GM19467 (cell line): ENCODE measurements at regions not wholly inside any gene's neighbourhood (a gene's known extent, or its start where the extent isn't known, plus 50 kb on each side); places are given as distances from the start of the nearest gene placed in this dataset.

Experiments
- ATAC-seq: cut with Tn5 transposase; IDR thresholded peaks from one replicate; pipeline ENCODE4 v1.9.1; 2021; ENCODE audit warnings: mild to moderate bottlenecking, moderate library complexity; ENCODE audit not compliant: unreplicated experiment

DNA sequence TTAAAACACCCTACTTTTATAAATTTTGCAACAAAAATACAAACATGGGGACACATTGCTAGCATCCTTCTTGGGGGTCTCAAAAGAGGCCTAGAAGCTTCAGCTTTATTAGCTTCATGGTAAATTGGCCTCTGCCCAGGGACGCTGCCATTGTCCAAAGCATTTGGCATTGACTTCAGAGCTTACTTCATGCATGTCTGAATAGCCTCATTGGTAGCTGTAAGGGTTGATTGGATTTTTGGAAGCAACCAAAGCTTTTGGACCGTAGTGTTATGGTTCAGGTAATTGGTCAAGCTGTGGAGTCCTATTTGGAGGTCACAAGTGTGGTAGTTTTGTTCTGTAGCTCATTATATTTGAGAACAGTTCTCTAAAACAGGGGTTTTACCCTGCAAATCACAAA is 411.7 kb upstream of the SLC24A2 start:
- ATAC-seq: no peak

DNA sequence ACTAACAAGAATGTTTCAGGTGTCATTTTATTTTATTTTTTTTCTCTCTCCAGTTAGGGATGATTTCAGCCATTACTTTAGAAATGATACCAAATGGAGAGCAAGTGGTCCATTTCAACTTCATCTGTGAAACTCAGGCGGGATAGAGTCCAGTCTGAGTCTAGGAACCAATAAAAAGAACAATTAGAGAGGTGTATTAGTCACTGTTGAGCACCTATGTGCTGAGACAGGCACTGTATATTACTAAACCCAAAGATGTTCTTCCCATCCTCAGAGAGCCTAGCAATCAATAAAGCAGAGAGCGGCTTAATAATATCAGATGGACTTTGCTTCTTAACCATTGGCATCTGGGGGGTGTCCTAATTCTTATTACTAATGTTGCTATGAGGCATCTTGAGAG is 410.3 kb upstream of the SLC24A2 start:
- no peak for ATAC-seq

DNA sequence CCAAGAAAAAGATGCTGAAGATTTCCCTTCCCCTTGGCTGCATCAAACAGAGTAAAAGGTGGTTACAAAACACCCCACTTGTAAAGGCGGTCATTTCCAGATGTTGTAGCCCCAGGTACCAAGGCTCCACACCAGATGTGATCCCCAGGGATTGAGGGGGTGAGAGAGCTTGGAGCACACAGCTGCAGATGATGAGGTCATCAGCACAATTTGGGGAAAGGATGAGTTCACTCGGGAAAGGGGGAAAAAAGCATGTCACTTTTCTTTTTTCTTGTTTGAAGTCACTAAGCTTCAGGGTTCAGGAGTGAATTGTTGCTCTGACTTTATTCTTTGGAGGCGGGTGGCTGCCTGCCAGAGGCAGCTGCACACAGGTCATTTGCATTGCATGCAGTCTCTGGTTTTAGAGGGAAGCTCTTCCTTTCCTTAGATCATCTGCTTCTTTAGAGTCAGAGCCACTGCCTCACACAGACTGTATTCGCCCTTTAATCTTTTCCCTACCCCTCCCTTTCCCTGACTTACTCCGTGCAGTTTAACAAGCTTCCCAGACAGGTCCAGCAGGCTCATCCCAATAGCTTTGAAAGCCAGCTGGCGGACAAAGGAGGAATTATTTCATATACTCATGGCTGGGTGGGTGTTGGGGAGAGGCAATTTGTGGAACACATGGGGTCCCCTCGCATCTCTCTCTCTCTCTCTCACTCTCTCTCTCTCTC is 409.3 kb upstream of the SLC24A2 start:
- ATAC-seq: no peak

DNA sequence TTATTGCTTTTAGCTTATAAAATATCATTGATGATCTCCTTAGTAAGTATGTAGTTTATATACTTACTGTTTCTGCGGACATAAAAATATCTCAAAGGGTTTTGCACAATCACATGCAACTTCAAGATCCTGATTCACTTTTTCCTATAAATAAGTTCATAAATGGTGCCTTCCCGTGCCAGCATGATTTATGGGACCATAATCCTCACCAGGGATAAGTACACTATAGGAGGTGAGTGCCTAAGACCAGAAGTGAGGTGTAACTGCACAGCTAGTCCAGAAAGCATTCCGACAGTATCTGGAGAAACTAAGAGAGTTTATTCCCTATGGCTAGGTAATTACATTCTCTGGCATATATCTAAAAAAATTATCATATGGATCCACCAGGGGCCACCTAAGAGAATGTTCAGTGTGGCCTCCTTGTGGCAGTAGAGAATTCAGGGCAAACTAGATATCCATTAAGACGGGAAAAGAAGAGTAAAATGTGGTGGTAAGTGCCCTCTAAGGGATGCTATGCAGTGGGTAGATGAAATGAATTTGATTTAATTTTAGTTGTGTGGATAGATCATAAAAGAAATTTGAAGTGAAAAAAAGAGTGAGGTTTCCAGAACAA is 402.5 kb upstream of the SLC24A2 start:
- no peak for ATAC-seq

DNA sequence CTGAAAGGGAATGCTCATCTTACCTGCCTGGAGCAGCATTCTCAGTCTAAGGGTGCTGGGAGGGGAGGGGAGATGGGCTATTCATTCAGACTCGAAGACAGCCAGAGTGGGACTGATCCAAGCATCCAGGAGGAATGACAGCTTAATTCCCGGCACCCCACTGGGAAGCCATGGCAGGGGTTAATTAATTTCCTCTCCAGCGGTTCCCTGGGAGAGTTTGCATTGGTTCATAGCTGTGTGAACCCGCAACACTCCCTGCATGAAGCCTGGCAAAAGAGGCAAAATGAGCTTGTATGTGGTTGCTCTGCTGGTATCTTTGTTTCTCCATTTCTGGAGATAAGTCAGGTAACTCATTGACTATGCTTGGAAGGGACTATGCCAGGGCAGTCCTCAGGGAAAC is 401.0 kb upstream of the SLC24A2 start:
- no peak for ATAC-seq

DNA sequence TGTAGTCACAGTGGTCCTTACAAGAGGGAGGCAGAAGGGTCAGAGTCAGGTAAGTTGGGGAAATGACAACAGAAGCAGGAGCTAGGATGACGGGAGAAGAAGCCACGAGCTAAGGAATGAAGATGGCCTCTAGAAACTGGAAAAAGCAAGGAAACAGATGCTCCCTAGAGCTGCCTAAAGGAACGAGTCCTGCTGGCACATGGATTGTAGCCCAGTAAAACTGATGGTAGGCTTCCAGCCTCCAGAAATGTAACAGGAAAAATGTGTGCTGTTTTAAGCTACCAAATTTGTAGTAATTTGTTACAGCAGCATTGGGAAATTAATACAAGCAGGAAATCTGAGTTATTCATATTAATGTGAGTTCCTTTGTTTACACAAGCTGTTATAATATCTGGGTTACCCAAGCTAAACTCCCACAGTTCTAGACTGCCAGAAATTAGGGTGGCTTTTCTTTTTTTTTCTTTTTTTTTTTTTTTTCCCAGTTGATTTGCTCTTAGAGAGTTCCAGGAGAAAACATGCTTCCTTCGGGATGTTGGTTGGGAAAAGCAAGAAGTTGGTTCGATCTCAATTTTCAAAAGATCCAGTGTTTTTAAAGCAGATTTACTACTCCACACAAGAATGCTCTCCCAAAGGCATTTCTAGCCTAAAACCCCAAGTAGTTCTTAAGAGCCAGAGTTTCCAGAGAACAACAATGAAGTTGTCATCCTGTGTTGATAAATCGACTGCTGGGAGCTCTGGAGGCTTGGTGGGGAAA is 400.0 kb upstream of the SLC24A2 start:
- ATAC-seq: no peak

DNA sequence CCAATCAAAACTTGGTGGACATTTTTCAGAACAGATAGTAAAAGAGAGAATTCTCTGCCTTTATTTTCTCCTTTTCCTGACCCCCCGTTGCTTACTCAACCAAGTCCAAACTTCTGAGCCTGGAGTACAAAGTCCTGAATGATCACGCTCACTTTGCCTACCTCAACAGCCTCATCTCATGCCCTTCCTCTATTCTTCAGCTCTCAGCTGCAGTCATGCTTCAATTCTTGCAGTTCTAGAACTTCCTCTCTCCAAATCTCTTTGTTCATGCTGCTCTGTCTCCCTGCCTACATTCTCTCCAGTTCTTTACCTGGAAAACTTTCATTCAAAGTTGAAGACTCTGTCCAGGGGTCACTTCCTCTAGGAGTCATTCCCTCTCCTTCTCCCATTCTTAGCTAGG is 398.5 kb upstream of the SLC24A2 start:
- ATAC-seq: no peak

DNA sequence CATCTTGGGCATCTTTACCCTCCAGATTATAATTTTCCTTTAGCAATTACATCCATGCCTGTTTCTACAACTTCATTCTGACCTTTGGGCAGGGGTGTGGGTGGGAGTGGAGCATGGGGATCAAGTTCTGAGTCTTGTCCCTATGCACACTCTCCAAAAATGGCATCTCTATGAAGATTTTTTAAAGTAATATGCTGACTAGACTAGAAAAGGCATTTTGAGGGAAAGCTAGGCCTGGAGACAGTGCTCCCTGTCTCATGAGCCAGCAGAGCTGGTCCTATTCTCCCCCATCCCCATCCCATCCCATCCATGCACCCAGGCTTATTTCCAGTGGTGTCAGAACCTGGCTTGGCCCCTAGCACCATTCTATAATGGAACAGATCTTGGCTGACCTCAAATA is 398.0 kb upstream of the SLC24A2 start:
- ATAC-seq: no peak

DNA sequence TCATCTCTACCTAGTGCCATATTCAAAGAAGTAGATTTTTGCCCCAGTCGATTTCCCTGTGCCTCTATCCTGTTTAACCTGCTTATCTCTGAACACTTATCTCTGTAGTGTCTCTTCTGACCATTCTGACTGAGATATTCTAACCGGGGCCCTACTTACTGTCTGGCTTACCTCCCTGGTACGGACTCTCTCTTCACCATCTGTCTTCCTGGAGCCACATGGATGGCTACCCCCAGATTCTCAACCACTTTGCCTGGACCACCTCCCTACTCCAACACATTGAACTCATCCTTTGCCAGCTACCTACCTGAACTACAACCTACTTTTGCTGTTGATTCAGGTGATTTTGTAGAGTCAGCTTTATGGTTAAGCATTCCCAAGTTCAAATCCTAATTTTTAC is 397.4 kb upstream of the SLC24A2 start:
- no peak for ATAC-seq

DNA sequence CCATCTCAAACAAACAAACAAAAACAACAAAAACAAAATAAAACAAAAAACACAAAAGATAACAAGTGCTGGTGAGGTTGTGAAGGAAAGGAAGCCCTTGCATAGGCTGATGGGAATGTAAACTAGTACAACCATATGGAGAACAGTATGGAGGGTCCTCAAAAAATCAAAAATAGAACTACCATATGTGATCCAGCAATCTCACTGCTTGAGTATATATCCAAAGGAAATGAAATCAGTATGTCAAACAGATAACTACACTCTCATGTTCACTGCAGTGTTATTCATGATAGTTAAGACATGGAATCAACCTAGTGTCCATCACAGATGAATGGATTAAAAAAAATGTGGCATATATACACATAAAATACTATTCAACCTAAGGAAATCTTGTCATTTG is 395.7 kb upstream of the SLC24A2 start:
- ATAC-seq: no peak

DNA sequence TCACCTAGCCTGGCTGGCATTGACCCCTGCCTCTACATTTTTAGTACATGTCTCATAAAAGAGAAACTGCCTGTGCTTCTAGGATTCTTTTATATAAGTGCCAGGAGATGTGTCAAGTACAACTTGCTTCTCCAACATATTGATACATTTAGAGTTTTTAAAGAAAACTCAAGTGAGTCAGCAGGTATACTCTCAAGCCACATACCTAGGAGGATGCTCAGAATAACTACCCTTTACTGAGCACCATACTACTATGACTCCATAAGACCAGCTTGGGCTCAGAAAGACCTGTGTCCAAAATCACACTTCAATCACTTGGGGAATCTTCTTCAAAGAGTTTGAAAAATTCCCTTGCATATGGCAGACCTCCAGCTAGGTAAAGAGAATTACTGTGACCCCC is 389.8 kb upstream of the SLC24A2 start:
- no peak for ATAC-seq

DNA sequence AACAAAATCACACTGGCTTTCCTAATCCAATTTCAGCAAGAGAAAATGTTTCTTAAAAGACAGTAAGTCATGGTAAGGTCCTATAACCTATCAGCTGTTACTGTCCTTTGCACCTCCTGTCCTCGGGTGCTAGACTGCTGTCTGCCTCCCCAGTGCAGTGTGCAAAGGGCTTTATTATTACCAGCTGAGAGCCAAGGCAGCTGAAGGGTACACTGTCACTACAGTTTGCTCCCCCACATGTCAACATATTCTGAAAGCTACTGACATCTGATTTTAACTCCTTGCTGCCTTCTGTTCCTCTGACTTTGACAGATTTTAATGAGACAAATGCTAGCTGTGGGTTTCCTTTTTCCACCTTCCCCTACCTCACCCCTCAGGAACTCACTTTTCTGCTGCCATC is 389.4 kb upstream of the SLC24A2 start:
- ATAC-seq: no peak

DNA sequence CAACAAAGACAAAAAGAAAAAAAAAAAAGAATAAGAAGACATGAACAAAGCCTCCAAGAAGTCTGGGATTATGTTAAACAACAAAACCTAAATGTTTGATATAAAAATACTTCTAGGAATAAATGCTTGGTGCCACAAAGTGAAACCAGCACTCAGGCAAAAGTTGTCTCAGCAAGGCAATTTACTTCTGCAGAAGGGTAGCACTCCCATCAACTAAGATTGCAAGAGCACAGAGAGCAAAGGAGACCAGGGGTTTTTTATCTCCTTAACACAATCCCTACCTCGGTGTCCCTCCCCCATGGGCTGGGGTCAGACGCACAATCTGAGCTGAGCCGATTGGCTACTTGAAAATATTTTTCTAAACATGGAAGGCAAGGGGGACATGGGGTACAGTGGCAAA is 381.3 kb upstream of the SLC24A2 start:
- ATAC-seq: no peak

DNA sequence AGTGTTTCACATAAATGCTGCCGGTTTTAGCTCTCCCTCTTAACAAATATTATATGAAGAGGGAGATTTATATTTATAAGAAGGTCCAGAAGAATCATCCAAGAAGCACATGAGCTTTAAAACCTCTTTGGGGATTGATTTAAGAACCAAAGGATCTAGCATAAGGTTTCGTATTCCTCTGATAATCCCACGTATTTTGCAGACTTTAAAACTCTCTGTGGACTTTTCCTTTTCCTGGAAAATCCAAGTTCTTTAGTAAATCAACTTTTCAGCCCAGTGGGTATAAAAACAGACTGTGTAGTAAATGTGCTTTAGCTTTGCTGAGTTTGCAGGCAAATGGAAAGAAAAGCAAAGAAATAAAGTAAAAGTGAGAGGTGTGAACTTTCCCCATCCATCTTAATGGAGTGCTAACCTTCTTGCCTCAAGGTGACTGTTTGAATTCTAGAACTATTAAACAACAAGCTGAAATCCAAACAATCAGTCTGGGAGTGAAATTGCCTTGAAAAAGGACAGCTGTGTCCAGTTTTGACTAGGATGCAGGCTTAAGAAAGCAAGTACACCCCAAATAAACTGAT is 363.4 kb upstream of the SLC24A2 start:
- no peak for ATAC-seq

DNA sequence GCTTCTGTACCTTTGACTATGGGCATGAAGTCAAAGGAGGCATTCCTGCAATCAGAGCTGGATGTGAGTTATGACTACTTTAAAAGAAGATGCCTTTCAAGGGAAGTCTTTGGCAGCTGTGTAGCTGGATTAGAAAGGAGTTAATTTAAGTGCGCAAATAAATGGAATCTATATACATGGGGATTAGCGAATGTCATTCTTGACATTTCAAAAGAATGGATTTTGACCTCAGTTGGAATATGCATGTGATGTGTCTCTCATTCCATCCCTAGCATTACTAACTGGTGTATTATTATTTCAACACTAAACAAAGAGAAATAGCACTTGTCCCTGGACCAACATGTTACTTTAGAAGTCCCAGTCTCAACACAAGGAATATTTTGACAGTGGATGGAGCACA is 359.6 kb upstream of the SLC24A2 start:
- ATAC-seq: no peak

DNA sequence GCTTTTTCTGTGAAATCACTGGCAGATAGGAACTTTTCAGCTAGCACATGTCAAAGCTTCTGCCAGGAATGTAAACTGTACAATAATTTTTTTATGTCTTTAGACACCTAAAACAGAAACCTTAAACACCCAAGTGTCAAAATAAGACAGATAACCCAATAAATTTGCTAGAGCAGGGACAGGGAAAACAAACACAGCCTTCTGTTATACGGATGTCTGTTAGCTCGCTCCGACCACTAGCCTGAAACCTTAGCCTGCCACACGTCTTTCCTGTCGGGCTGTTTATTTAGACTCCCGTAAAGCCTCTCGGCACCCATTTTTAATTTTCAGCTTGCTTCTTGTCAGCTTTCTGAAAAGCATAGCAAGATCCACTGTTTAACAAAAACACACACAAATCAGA is 355.4 kb upstream of the SLC24A2 start:
- ATAC-seq: no peak

DNA sequence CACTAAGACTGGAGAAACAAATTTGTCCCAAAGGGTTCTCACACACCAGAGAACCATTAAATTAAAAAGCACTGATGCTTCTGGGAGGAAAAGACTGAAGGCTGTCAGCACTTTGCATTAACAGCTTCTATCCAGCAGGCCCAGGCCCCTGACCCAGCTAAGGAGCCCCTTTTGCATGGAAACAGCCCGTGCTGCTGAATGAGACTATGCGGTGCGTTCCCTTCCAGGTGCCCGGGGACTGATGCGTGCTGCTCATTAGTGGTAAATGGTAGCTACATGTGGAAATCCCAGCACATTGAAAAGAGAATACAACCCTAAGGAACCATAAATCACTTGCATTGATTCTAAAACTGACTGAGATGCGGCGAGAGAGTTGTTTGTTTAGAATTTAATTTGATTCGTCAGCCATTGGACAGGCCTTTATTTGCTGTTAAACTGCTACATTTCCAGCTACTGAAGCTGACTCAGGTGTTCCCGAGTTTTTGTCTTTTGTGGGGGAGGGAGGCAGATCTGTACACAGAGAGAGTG is 351.0 kb upstream of the SLC24A2 start:
- no peak for ATAC-seq

DNA sequence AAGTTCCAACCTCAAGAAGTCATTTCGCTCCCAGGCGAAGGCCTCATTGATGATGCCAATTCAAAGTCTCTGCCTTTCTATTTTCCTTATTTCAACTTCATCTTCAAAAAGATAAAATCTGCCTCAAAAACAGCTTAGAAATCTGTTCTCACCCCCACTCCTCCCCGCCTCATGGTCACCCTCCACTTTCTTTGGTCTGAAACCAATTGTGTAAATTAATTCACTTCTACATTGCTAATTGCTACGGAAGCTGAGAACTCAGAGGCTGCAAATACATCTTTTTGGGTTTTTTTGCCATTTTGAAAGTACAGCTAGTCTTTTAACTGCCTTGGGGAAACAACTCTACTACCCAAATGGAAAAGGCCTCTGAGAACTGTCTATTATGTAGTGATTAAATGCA is 350.0 kb upstream of the SLC24A2 start:
- ATAC-seq: no peak

DNA sequence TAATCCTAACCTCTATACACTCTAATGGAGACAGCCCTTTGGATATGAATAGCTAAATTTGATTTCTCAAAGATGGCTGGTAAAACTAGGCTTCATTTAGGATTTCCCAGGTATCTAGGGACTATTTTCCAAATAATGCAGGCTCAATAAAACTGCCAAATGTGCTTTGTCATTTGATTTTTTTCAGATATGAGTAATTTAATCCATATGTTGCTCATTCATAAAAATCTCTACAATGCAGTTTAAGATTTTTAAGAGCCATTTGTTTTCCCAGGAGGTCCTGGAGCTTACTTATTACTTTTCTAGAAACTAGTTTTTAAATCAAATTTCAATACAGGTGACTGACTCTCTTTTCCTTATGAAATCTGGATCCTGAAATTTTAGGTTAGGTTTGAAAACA is 349.3 kb upstream of the SLC24A2 start:
- ATAC-seq: no peak

DNA sequence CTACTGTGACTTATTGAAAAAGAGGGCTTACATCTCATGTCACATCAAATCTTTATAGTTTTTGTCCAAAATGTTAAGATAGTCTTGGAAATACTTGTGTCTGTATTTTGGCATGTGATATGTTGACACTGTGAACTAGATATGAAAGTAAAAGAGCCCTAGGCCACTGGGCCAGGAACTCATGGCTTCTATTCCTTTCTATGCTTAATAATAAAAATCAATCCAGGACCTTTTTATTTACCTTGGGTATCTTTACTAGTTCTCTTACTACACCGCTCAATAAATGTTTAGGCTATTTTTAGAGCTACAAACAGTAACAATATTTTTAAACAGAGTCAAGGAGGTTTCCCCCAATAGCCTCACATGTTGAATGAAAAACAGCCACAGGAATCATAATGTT is 348.6 kb upstream of the SLC24A2 start:
- ATAC-seq: no peak

DNA sequence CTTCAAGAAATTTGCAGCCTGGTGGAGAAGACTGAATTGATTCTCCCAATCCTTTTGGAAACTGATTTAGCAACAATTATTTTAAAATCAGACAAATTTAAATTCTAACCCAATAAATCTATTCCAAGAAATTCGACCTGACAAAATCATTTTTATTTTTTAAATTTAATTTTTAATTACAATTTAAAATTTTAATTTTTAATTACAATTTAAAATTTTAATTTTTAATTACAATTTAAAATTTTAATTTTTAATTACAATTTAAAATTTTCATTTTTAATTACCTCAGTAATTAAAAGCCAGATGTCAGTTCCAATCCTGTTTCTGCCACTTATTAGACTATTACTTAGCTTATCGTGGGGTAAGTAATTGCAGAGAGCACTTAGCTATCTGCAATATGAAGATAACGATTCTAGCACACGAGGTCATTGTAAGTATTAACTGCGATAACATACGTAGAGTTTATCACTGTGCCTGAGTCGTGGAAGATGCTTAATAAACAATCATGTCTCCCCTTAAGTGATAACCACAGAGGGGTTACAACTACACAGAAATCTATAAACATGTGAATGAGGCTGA is 346.4 kb upstream of the SLC24A2 start:
- no peak for ATAC-seq
